ENCODE measurements at regions not wholly inside any gene's neighbourhood (a gene's known extent, or its start where the extent isn't known, plus 50 kb on each side); places are given as distances from the start of the nearest gene placed in this dataset.

DNA sequence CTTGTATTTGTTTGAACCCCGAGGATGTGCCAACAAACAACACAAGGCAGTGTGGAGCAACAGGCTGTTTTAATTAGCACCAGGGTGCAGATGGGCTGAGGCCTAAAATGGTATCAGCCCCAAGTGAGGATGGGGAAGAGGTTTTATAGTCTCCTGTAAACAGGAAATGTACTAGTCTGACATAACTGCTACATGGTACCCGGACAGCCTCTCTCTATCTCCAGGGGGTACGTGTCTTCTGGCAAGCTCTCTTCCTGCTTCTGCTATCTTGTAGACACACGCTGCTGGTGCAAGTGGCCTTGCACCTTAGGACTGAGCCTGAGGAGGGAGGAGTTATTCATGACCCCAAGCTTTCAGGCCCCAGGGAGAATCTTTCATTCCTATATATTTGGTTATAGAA, 2451.0 kb downstream of the TP53TG3F start:
- Histone ChIP-seq H3K27me3 (ENCODE audit: insufficient read depth, low read length) (no peaks in the 10 kb centered on the region), H3K4me1 (ENCODE audit: control insufficient read depth in 1 of 2, insufficient read depth in 2 of 2, low read length in 2 of 2) (no peaks in the 10 kb centered on the region), H2AFZ (ENCODE audit: low read depth, low read length, poor library complexity, severe bottlenecking) (no peak overlapping the region), H3K4me3 (replicated peaks in 1 of 2; ENCODE audit: low read depth in 1 of 2, low read length in 2 of 2) (no peak overlapping the region), H3K36me3 (ENCODE audit: control insufficient read depth in 1 of 2, insufficient read depth in 2 of 2, low read length in 2 of 2) (no peaks in the 10 kb centered on the region), H3K9ac (ENCODE audit: low read length) (no peak overlapping the region), H3K79me2 (ENCODE audit: insufficient read depth, low read length) (no peaks in the 10 kb centered on the region), H3K9me2 (ENCODE audit: insufficient read depth) (no peaks in the 10 kb centered on the region), H4K20me1 (ENCODE audit: insufficient read depth) (no peaks in the 10 kb centered on the region), H3K27ac (ENCODE audit: low read depth, low read length) (no peak overlapping the region), H3K4me2 (ENCODE audit: low read length) (no peak overlapping the region), H3K9me3 (ENCODE audit: control insufficient read depth in 1 of 2, insufficient read depth in 1 of 2, low read depth in 1 of 2, low read length in 2 of 2) (no peaks in the 10 kb centered on the region)
- ChIA-PET CTCF (no interaction called here), POLR2A (no interaction called here), RAD21 (ENCODE audit: low non-redundant PET in 1 of 2, low total read pairs in 2 of 2, uncharacterized antibody in 2 of 2, unreplicated experiment in 2 of 2) (no interaction called here)
- ATAC-seq = no peak
- BruUV-seq (replicated peaks) = no TSS peak
- no peak for TF ChIP-seq EZH2 (IDR thresholded peaks at IDR 0.05)
- TF ChIP-seq SP1 (IDR thresholded peaks at IDR 0.05; ENCODE audit: low read depth) = no peak
- TF ChIP-seq FOSL1 (IDR thresholded peaks at IDR 0.05; ENCODE audit: low read depth) = no peak
- TF ChIP-seq, protein P1, sequence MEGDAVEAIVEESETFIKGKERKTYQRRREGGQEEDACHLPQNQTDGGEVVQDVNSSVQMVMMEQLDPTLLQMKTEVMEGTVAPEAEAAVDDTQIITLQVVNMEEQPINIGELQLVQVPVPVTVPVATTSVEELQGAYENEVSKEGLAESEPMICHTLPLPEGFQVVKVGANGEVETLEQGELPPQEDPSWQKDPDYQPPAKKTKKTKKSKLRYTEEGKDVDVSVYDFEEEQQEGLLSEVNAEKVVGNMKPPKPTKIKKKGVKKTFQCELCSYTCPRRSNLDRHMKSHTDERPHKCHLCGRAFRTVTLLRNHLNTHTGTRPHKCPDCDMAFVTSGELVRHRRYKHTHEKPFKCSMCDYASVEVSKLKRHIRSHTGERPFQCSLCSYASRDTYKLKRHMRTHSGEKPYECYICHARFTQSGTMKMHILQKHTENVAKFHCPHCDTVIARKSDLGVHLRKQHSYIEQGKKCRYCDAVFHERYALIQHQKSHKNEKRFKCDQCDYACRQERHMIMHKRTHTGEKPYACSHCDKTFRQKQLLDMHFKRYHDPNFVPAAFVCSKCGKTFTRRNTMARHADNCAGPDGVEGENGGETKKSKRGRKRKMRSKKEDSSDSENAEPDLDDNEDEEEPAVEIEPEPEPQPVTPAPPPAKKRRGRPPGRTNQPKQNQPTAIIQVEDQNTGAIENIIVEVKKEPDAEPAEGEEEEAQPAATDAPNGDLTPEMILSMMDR (IDR thresholded peaks at IDR 0.05 in 2 of 3, conservative IDR thresholded peaks at IDR 0.05 in 1 of 3; ENCODE audit: borderline replicate concordance in 1 of 3, insufficient read depth in 1 of 3, low read depth in 2 of 3, low read length in 2 of 3) = no peak
- TF ChIP-seq ELF1 (IDR thresholded peaks at IDR 0.05; ENCODE audit: borderline replicate concordance, low read depth) = no peak
- no peak for TF ChIP-seq JUND (IDR thresholded peaks at IDR 0.05)
- no peak for TF ChIP-seq SIN3A (IDR thresholded peaks at IDR 0.05; ENCODE audit: low read depth)
- TF ChIP-seq POLR2A (IDR thresholded peaks at IDR 0.05; ENCODE audit: borderline replicate concordance, extremely low read depth, insufficient read depth, insufficient read length) = no peak
- TF ChIP-seq YY1 (IDR thresholded peaks at IDR 0.05; ENCODE audit: extremely low read depth, insufficient replicate concordance, low read depth, low read length) = no peak
- TF ChIP-seq ZNF274 (IDR thresholded peaks at IDR 0.05; ENCODE audit: low read depth, low read length) = no peak
- no peak for TF ChIP-seq REST (IDR thresholded peaks at IDR 0.05; ENCODE audit: low read depth)
- no peak for TF ChIP-seq CEBPB (IDR thresholded peaks at IDR 0.05; ENCODE audit: low read depth)
- TF ChIP-seq ATF3 (IDR thresholded peaks at IDR 0.05) = no peak
- TF ChIP-seq EGR1 (IDR thresholded peaks at IDR 0.05; ENCODE audit: low read depth) = no peak
- TF ChIP-seq TCF7L2 (IDR thresholded peaks at IDR 0.05; ENCODE audit: borderline replicate concordance, extremely low read depth, insufficient read depth, insufficient read length) = no peak
- no peak for TF ChIP-seq CBX3 (IDR thresholded peaks at IDR 0.05; ENCODE audit: low read depth)
- TF ChIP-seq EZH2phosphoT487 (IDR thresholded peaks at IDR 0.05; ENCODE audit: borderline replicate concordance) = no peak
- no peak for TF ChIP-seq SRF (IDR thresholded peaks at IDR 0.05; ENCODE audit: low read depth)
- TF ChIP-seq, protein P2, sequence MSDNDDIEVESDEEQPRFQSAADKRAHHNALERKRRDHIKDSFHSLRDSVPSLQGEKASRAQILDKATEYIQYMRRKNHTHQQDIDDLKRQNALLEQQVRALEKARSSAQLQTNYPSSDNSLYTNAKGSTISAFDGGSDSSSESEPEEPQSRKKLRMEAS (IDR thresholded peaks at IDR 0.05) = no peak
- intact Hi-C loops (cut with micrococcal nuclease) = no loop called here
- DNase-seq (ENCODE audit: low read depth, low spot score) = no peak

Measured in HCT116 (cell line).